ENCODE measurements at regions not wholly inside any gene's neighbourhood (a gene's known extent, or its start where the extent isn't known, plus 50 kb on each side); places are given as distances from the start of the nearest gene placed in this dataset.

DNA sequence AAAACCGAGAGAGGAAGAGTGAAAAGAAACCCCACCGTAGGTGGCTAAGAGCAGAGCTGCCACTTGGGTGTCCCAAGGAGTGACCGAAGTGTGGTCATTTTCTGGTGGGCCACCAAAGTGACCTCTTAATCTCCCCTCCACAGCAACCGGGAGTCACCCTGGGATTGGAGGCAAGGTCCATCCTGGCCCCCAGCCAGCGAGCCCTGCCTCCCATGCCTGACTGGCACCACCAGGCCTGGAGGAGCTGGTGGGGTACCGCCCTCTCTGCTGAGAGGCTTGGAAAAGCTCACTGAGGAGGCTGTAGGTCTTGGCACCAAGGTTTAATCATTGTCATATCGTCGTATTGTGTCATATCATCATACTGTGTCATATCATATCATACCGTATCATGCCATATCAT, 74.0 kb upstream of the TRPM1 start:
- TF ChIP-seq POLR2A (IDR thresholded peaks at IDR 0.05): no peak
- TF ChIP-seq, protein P1, sequence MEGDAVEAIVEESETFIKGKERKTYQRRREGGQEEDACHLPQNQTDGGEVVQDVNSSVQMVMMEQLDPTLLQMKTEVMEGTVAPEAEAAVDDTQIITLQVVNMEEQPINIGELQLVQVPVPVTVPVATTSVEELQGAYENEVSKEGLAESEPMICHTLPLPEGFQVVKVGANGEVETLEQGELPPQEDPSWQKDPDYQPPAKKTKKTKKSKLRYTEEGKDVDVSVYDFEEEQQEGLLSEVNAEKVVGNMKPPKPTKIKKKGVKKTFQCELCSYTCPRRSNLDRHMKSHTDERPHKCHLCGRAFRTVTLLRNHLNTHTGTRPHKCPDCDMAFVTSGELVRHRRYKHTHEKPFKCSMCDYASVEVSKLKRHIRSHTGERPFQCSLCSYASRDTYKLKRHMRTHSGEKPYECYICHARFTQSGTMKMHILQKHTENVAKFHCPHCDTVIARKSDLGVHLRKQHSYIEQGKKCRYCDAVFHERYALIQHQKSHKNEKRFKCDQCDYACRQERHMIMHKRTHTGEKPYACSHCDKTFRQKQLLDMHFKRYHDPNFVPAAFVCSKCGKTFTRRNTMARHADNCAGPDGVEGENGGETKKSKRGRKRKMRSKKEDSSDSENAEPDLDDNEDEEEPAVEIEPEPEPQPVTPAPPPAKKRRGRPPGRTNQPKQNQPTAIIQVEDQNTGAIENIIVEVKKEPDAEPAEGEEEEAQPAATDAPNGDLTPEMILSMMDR (IDR thresholded peaks at IDR 0.05): no peak
- intact Hi-C loops (cut with DNase I; ENCODE audit: low total_unique reads): no loop called here
- Histone ChIP-seq H3K27me3 (no peaks in the 10 kb centered on the region), H3K36me3 (no peaks in the 10 kb centered on the region), H3K27ac (no peak overlapping the region), H3K4me1 (no peaks in the 10 kb centered on the region), H3K4me3 (no peak overlapping the region), H3K9me3 (no peaks in the 10 kb centered on the region)
- no peak for DNase-seq

DNA sequence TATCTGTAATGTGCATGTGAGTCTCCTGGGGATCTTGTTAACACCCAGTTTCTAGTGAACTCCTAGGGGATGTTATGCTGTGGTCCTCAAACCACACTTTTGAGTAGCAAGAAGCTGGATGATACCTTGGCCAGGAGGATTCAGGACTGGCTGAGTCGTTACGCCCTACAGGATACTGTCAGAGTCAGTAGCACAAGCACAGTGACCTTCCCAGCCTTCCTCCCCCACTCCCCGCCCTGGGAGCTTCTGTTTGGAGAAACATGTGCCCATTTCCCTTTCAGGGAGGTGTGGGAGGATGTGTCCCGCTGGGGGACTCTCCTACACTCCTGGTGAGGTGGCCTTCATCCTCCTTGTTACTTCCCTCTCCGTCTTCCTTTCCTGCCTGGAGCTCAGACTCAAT, 76.4 kb upstream of the TRPM1 start:
- Histone ChIP-seq H3K9me3 (no peaks in the 10 kb centered on the region), H3K4me1 (no peaks in the 10 kb centered on the region), H3K27ac (no peak overlapping the region), H3K4me3 (no peak overlapping the region), H3K27me3 (no peaks in the 10 kb centered on the region), H3K36me3 (no peaks in the 10 kb centered on the region)
- intact Hi-C loops (cut with DNase I; ENCODE audit: low total_unique reads): no loop called here
- no peak for DNase-seq
- TF ChIP-seq, protein P1 (IDR thresholded peaks at IDR 0.05): no peak
- TF ChIP-seq POLR2A (IDR thresholded peaks at IDR 0.05): no peak

DNA sequence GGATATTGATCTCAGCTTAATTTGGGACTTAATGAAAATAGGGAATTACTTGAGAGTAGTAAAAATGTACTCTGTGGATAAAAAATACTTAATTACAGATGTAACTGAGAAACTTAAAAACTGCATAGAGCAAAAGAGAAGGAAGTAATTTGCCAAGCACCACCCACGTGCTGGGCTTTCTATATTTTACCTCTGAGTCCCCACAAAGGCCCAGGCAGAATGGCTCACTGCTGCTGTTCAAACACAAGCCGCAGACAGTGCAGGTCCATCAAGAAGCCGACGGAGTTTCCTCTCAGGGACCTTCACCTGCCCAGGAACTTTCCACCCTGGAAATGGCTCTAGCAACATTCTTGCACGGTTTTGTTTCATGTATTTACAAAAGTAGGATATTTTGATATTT, 77.2 kb upstream of the TRPM1 start:
- H3K9me3 ChIP-seq: no peaks in the 10 kb centered on the region
- no peaks in the 10 kb centered on the region for H3K36me3 ChIP-seq
- no peak overlapping the region for H3K4me3 ChIP-seq
- H3K4me1 ChIP-seq: no peaks in the 10 kb centered on the region
- H3K27me3 ChIP-seq: no peaks in the 10 kb centered on the region
- intact Hi-C loops (cut with DNase I; ENCODE audit: low total_unique reads): no loop called here
- DNase-seq: no peak
- TF ChIP-seq, protein P1 (IDR thresholded peaks at IDR 0.05): no peak
- TF ChIP-seq POLR2A (IDR thresholded peaks at IDR 0.05): no peak
- H3K27ac ChIP-seq: no peak overlapping the region

DNA sequence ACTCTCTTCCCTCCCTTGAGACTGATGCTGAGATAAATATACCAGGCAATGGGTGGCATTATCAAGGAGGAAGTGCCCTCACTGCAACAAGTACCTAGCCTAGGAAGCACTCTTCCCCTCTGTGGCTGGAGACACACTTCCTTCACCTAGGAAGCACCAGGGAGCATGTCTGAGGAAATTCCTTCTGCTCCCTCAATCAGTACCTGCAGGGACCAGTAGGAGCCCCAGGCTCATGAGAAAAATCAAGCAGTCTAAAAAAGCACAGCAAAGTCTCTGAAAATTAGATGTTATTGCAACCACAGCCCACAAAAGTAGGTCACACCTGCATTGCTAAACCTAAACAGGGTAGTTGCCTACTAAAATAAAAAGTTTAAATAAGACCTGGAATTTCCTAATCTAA, 78.2 kb upstream of the TRPM1 start:
- Histone ChIP-seq H3K27me3 (no peaks in the 10 kb centered on the region), H3K4me3 (no peak overlapping the region), H3K36me3 (no peaks in the 10 kb centered on the region), H3K27ac (no peak overlapping the region), H3K9me3 (no peaks in the 10 kb centered on the region), H3K4me1 (no peaks in the 10 kb centered on the region)
- intact Hi-C loops (cut with DNase I; ENCODE audit: low total_unique reads): no loop called here
- no peak for TF ChIP-seq POLR2A (IDR thresholded peaks at IDR 0.05)
- TF ChIP-seq, protein P1 (IDR thresholded peaks at IDR 0.05): no peak
- no peak for DNase-seq

DNA sequence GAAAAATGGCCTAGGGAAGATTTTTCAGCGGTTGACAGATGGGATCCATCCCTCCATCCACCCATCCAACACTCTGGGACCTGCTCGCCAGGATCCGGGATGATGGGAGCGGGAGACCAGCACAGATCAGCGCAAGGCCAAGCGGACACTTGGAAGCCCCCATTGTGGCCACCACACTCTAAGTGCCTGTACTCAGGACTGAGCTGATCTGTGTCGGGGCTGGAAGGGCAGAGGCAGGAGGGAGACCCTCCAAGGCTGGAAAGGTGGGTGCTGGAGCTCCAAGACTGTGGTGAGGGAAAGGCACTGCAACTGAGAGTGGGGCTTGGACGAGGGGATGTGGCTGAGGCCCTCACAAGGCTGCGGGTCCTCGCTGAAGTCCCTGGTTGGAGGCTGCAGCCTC, 91.8 kb upstream of the TRPM1 start:
- Histone ChIP-seq H3K4me1 (no peaks in the 10 kb centered on the region), H3K36me3 (no peaks in the 10 kb centered on the region), H3K4me3 (no peak overlapping the region), H3K9me3 (no peaks in the 10 kb centered on the region), H3K27me3 (no peaks in the 10 kb centered on the region), H3K27ac (no peak overlapping the region)
- intact Hi-C loops (cut with DNase I; ENCODE audit: low total_unique reads): no loop called here
- DNase-seq: no peak
- no peak for TF ChIP-seq POLR2A (IDR thresholded peaks at IDR 0.05)
- TF ChIP-seq, protein P1 (IDR thresholded peaks at IDR 0.05): no peak
